Testis (tissue), 2 donors: ENCODE measurements at regions not wholly inside any gene's neighbourhood (a gene's known extent, or its start where the extent isn't known, plus 50 kb on each side); places are given as distances from the start of the nearest gene placed in this dataset.

Experiments used
- CTCF ChIP-seq, 3 experiments: fragments of 450-650 bp in 2 of 3; fragments of 200-600 bp in 1 of 3; sonication (generic) in 1 of 3; IDR thresholded peaks; one replicate each; pipeline ENCODE4 v1.5.1; 2016 to 2019; ENCODE audit warnings: antibody characterized with exemption in 3 of 3, mild to moderate bottlenecking in 2 of 3, moderate library complexity in 1 of 3
- POLR2A ChIP-seq: fragments of 450-650 bp; IDR thresholded peaks from one replicate; pipeline ENCODE4 v1.6.1; 2017; ENCODE audit warnings: antibody characterized with exemption, mild to moderate bottlenecking, moderate library complexity

GRCh38 chr13:85685436-85685835 is 113.8 kb downstream of the SLITRK6 start:
- TF ChIP-seq CTCF (IDR thresholded peaks at IDR 0.05) (no peak), POLR2A (no peak)
